IMR-90 (cell line): ENCODE measurements at regions not wholly inside any gene's neighbourhood (a gene's known extent, or its start where the extent isn't known, plus 50 kb on each side); places are given as distances from the start of the nearest gene placed in this dataset.

Source experiments
- MXI1 ChIP-seq: IDR thresholded peaks from 2 replicates; pipeline ENCODE4 v1.6.1; 2012; ENCODE audit warnings: low read depth, mild to moderate bottlenecking, low read length, moderate library complexity, borderline replicate concordance
- NFE2L2 ChIP-seq: fragments of 150-350 bp; IDR thresholded peaks from 2 replicates; pipeline ENCODE4 v1.6.1; 2016; ENCODE audit warnings: low read depth, mild to moderate bottlenecking, low read length
- POLR2A ChIP-seq: IDR thresholded peaks from 2 replicates; pipeline ENCODE4 v1.6.1; 2012; ENCODE audit warnings: mild to moderate bottlenecking, low read depth, low read length
- RAD21 ChIP-seq: IDR thresholded peaks from 2 replicates; pipeline ENCODE4 v1.6.1; 2012; ENCODE audit warnings: low read length, improper control_type of control experiment
- RCOR1 ChIP-seq: IDR thresholded peaks from 2 replicates; pipeline ENCODE4 v1.6.1; 2012; ENCODE audit warnings: mild to moderate bottlenecking, low read length, improper control_type of control experiment; ENCODE audit not compliant: insufficient replicate concordance
- RFX5 ChIP-seq: IDR thresholded peaks from 2 replicates; pipeline ENCODE4 v1.8.0; 2012; ENCODE audit warnings: low read depth, mild to moderate bottlenecking, low read length, moderate library complexity
- TF ChIP-seq, protein P1 (sequence below): conservative IDR thresholded peaks from 2 replicates; pipeline ENCODE4 v1.5.1; 2012; ENCODE audit warnings: mild to moderate bottlenecking, low read depth, low read length, improper control_type of control experiment
- TF ChIP-seq, protein P2 (sequence below): fragments of 150-350 bp; IDR thresholded peaks from 2 replicates; pipeline ENCODE4 v1.6.1; 2016; ENCODE audit warnings: low read depth, mild to moderate bottlenecking, low read length, moderate library complexity, borderline replicate concordance

DNA sequence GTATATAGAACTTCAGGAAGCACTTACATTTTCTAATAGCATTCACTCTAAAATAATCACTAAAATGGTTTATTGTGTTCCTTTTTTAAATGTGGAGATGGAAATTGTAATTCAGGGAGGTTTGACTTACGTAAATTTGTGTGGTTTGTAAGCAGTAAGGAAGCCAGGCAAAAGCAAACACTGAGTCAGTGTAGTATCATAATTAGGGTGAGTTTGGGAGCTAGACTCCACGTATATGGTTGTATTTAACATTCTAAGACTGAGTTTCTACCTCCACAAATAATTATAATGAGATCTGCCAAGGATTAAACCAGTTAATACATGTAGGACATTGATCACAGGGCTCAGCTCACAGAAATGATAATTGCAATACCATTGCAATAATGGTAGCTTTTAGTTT, 425.5 kb downstream of the CBLN4 start:
- TF ChIP-seq, protein P1, sequence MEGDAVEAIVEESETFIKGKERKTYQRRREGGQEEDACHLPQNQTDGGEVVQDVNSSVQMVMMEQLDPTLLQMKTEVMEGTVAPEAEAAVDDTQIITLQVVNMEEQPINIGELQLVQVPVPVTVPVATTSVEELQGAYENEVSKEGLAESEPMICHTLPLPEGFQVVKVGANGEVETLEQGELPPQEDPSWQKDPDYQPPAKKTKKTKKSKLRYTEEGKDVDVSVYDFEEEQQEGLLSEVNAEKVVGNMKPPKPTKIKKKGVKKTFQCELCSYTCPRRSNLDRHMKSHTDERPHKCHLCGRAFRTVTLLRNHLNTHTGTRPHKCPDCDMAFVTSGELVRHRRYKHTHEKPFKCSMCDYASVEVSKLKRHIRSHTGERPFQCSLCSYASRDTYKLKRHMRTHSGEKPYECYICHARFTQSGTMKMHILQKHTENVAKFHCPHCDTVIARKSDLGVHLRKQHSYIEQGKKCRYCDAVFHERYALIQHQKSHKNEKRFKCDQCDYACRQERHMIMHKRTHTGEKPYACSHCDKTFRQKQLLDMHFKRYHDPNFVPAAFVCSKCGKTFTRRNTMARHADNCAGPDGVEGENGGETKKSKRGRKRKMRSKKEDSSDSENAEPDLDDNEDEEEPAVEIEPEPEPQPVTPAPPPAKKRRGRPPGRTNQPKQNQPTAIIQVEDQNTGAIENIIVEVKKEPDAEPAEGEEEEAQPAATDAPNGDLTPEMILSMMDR, result no peak
- no peak for TF ChIP-seq POLR2A
- TF ChIP-seq RFX5, result no peak
- TF ChIP-seq RCOR1, result no peak
- no peak for TF ChIP-seq NFE2L2
- no peak for TF ChIP-seq MXI1
- no peak for TF ChIP-seq RAD21
- TF ChIP-seq, protein P2, sequence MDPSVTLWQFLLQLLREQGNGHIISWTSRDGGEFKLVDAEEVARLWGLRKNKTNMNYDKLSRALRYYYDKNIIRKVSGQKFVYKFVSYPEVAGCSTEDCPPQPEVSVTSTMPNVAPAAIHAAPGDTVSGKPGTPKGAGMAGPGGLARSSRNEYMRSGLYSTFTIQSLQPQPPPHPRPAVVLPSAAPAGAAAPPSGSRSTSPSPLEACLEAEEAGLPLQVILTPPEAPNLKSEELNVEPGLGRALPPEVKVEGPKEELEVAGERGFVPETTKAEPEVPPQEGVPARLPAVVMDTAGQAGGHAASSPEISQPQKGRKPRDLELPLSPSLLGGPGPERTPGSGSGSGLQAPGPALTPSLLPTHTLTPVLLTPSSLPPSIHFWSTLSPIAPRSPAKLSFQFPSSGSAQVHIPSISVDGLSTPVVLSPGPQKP, result no peak
